OCI-LY1 (cell line): ENCODE measurements at regions not wholly inside any gene's neighbourhood (a gene's known extent, or its start where the extent isn't known, plus 50 kb on each side); places are given as distances from the start of the nearest gene placed in this dataset.

Source experiments
- EZH2 ChIP-seq: fragments of 200-600 bp; sonication (generic), shearing (Covaris generic); IDR thresholded peaks from 2 replicates; pipeline ENCODE4 v1.8.0; 2017; ENCODE audit warnings: borderline replicate concordance, mixed run types, mild to moderate bottlenecking, antibody characterized with exemption, low read length, moderate library complexity, mixed read lengths
- TF ChIP-seq, protein P1 (sequence below): fragments of 200-600 bp; sonication (generic), shearing (Covaris generic); IDR thresholded peaks from 2 replicates; pipeline ENCODE4 v1.5.1; 2017; ENCODE audit warnings: mild to moderate bottlenecking, antibody characterized with exemption, low read length, moderate library complexity, mixed read lengths

- TF ChIP-seq, protein P1, sequence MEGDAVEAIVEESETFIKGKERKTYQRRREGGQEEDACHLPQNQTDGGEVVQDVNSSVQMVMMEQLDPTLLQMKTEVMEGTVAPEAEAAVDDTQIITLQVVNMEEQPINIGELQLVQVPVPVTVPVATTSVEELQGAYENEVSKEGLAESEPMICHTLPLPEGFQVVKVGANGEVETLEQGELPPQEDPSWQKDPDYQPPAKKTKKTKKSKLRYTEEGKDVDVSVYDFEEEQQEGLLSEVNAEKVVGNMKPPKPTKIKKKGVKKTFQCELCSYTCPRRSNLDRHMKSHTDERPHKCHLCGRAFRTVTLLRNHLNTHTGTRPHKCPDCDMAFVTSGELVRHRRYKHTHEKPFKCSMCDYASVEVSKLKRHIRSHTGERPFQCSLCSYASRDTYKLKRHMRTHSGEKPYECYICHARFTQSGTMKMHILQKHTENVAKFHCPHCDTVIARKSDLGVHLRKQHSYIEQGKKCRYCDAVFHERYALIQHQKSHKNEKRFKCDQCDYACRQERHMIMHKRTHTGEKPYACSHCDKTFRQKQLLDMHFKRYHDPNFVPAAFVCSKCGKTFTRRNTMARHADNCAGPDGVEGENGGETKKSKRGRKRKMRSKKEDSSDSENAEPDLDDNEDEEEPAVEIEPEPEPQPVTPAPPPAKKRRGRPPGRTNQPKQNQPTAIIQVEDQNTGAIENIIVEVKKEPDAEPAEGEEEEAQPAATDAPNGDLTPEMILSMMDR, result no peak
- TF ChIP-seq EZH2, result no peak
Measured at GRCh38 chr5:56366986-56367385, 133.9 kb upstream of the ANKRD55 start.
